H1 (cell line): ENCODE measurements at regions not wholly inside any gene's neighbourhood (a gene's known extent, or its start where the extent isn't known, plus 50 kb on each side); places are given as distances from the start of the nearest gene placed in this dataset.

Experiments
- CTCF ChIP-seq, 3 experiments: IDR thresholded peaks; 1 replicate in 2 of 3; 2 replicates in 1 of 3; pipeline versions ENCODE4 v1.5.1 to v1.6.1; 2011; ENCODE audit warnings: low read length in 3 of 3, mild to moderate bottlenecking in 3 of 3, inconsistent platforms in 2 of 3, low read depth in 1 of 3, moderate library complexity in 1 of 3; ENCODE audit not compliant: insufficient read depth in 1 of 3; ENCODE audit errors: control extremely low read depth in 1 of 3
- EZH2 ChIP-seq: fragments of 200-600 bp; sonication (generic); IDR thresholded peaks from 2 replicates; pipeline ENCODE4 v1.7.1; 2012; ENCODE audit warnings: low read depth, mild to moderate bottlenecking, moderate library complexity, low read length, inconsistent platforms; ENCODE audit not compliant: severe bottlenecking
- KDM5A ChIP-seq: fragments of 200-600 bp; IDR thresholded peaks from 2 replicates; pipeline ENCODE4 v1.7.1; 2012; ENCODE audit warnings: mild to moderate bottlenecking, low read length, inconsistent platforms, mixed read lengths
- TEAD4 ChIP-seq: IDR thresholded peaks from 2 replicates; pipeline ENCODE4 v1.6.1; 2012; ENCODE audit warnings: low read depth, low read length, inconsistent platforms, mixed read lengths

- TF ChIP-seq KDM5A (no peak), CTCF (IDR thresholded peaks at IDR 0.05; ENCODE audit: control extremely low read depth in 1 of 3, insufficient read depth in 1 of 3, low read depth in 1 of 3, low read length in 3 of 3) (no peak), TEAD4 (no peak), EZH2 (no peak)
Measured at GRCh38 chr1:64417803-64418202, 52.1 kb upstream of the CACHD1 start.
